Dendritic cell treated with granulocyte-macrophage colony-stimulating factor and Interleukin-4, amounts not matched to agents 40 ng/mL and 50 ng/mL, for 4 days (primary cell): ENCODE measurements at regions not wholly inside any gene's neighbourhood (a gene's known extent, or its start where the extent isn't known, plus 50 kb on each side); places are given as distances from the start of the nearest gene placed in this dataset.
"Not testable (repeated sequence)": the region's sequence is repeated elsewhere in the genome, so short reads cannot be mapped to it uniquely, and the experiment has no call there.

ENCODE experiments used
- H3K27ac Mint-ChIP-seq: one replicate; pipeline ENCODE4 v1.8.0; 2022; ENCODE audit warnings: mild to moderate bottlenecking, mixed read lengths
- H3K27me3 Mint-ChIP-seq: one replicate; pipeline ENCODE4 v1.8.0; 2022; ENCODE audit warnings: mild to moderate bottlenecking, mixed read lengths
- H3K36me3 Mint-ChIP-seq: one replicate; pipeline ENCODE4 v1.8.0; 2022; ENCODE audit warnings: low read depth, mixed read lengths
- H3K4me1 Mint-ChIP-seq: one replicate; pipeline ENCODE4 v1.8.0; 2022; ENCODE audit warnings: low read depth, mixed read lengths
- H3K4me3 Mint-ChIP-seq: one replicate; pipeline ENCODE4 v1.8.0; 2022; ENCODE audit warnings: mild to moderate bottlenecking, moderate library complexity, mixed read lengths
- H3K9me3 Mint-ChIP-seq: one replicate; pipeline ENCODE4 v1.8.0; 2022; ENCODE audit warnings: mixed read lengths
- intact Hi-C: fragments of 100-400 bp; cut with micrococcal nuclease; formaldehyde crosslinking; loops from one replicate; pipeline ENCODE4 v1.15.0; 2022

DNA sequence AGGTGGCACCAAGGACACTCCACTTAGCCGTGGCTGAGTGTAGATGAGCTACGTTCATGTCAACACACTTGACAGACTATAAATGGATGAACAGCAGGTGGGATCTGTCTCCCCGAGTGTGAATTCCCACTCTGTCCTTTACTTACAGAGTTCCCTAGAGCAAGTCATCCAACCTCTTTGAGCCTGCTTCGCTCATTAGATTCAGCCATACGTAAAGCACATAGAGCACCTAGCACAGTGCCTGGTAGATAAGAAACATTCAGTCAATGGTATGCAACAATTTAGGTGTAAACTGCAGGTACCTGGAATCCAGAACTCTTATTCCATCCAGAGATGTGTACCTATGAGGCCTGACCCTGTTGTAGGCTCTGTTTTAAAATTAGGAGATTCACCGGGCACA, 227.8 kb upstream of the C16orf82 start:
- no peaks in the 10 kb centered on the region for H3K36me3 Mint-ChIP-seq
- intact Hi-C loops, result no loop called here
- H3K4me1 Mint-ChIP-seq, result no peaks in the 10 kb centered on the region
- no peak overlapping the region for H3K27ac Mint-ChIP-seq
- H3K9me3 Mint-ChIP-seq, result no peaks in the 10 kb centered on the region
- no peak overlapping the region for H3K4me3 Mint-ChIP-seq
- no peaks in the 10 kb centered on the region for H3K27me3 Mint-ChIP-seq

GRCh38 chr16:26840691-26841090, 226.0 kb upstream of the C16orf82 start:
- no peaks in the 10 kb centered on the region for H3K36me3 Mint-ChIP-seq
- no peak overlapping the region for H3K27ac Mint-ChIP-seq
- intact Hi-C loops, result no loop called here
- no peaks in the 10 kb centered on the region for H3K27me3 Mint-ChIP-seq
- H3K4me3 Mint-ChIP-seq, result no peak overlapping the region
- H3K9me3 Mint-ChIP-seq, result no peaks in the 10 kb centered on the region
- H3K4me1 Mint-ChIP-seq, result no peaks in the 10 kb centered on the region

DNA sequence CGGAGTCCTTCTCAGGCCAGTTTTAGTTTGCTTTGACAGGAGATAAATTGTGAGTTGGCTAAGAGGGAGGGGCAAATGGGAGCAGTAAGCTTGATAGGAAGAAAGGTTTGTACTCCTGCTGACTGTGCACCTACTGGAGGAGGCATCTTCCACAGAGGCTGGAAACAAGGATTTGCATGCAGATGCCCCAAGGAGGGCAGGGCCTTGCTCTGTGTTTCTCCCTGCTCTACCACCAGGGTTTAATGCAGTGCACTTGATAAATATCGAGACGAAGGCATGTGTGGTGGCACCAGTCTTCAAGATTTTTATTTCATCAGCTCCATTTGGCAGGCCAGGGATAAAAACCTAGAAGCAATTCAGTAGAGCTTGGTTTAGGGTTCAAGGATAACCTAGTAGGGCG, 210.5 kb upstream of the C16orf82 start:
- Mint-ChIP-seq H3K27ac (no peak overlapping the region), H3K36me3 (no peaks in the 10 kb centered on the region), H3K27me3 (no peaks in the 10 kb centered on the region), H3K4me3 (no peak overlapping the region), H3K4me1 (no peaks in the 10 kb centered on the region), H3K9me3 (peaks cover 14% of the 10 kb centered on the region)
- intact Hi-C loops, result no loop called here

DNA sequence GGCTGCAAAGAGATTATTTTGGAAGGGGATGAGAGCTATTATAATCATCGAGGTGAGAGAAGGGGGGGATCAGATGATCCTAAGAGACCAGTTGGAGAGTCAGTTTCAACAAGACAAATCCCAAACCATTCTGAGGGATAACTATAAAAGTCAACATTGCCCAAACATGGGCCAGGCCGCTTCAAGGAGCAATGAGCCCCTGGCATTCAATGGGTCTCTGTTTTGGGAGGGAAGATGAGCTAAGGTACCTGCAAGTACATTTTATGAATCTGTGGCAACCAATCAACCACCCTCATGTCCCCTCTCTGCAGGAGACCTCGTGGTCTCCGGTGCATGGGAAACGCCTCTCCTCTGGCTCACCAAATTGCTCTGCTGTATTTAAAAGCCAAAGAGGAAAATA, 209.9 kb upstream of the C16orf82 start:
- H3K27ac Mint-ChIP-seq, result no peak overlapping the region
- H3K36me3 Mint-ChIP-seq, result no peaks in the 10 kb centered on the region
- H3K9me3 Mint-ChIP-seq, result peaks cover 19% of the 10 kb centered on the region
- intact Hi-C loops, result no loop called here
- H3K27me3 Mint-ChIP-seq, result no peaks in the 10 kb centered on the region
- H3K4me1 Mint-ChIP-seq, result no peaks in the 10 kb centered on the region
- H3K4me3 Mint-ChIP-seq, result no peak overlapping the region

DNA sequence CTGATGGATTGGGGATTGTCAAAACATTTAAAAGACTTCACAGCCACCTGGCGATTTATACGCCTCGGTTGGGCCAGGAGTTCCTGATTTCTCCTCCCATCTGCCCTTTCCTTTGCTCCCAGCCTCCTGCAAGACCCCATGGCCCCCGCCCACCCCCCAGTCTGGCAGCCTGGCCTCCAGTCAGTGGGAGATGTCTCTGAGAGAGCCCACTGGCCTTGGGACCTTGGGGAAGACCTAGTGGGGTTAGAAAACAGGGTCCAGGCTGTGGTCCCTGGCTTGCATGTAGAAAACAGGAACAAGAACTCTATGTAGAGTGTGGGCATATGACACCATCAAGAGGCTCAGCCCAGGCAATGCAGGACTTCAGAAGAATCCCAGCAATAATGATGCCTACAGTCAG, 209.4 kb upstream of the C16orf82 start:
- no peaks in the 10 kb centered on the region for H3K36me3 Mint-ChIP-seq
- no peak overlapping the region for H3K27ac Mint-ChIP-seq
- H3K4me3 Mint-ChIP-seq, result no peak overlapping the region
- H3K27me3 Mint-ChIP-seq, result no peaks in the 10 kb centered on the region
- H3K9me3 Mint-ChIP-seq, result peaks cover 20% of the 10 kb centered on the region
- H3K4me1 Mint-ChIP-seq, result no peaks in the 10 kb centered on the region
- intact Hi-C loops, result no loop called here

GRCh38 chr16:26860506-26860905, 206.2 kb upstream of the C16orf82 start:
- H3K4me1 Mint-ChIP-seq, result no peaks in the 10 kb centered on the region
- no peaks in the 10 kb centered on the region for H3K36me3 Mint-ChIP-seq
- H3K27ac Mint-ChIP-seq, result no peak overlapping the region
- peaks cover 20% of the 10 kb centered on the region for H3K9me3 Mint-ChIP-seq
- H3K4me3 Mint-ChIP-seq, result no peak overlapping the region
- intact Hi-C loops, result no loop called here
- H3K27me3 Mint-ChIP-seq, result no peaks in the 10 kb centered on the region

DNA sequence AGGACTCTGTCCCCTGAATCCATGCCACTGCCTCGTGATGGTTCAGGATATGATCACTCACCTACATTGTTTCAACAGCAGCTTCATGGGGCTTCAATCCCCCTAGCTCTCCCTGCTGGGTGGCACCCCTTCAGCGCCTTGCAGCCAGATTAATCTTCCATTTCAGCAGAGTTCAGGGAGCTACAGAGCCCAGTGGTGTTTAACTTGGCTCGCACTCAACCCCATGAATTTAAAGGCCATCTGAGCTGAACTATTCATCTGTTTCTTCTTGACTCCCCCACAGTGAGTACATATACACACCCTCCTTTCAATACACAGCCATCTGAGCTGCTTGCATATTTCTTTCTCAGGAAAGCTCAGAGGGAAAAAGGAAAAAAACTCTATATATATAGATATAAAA, 202.8 kb upstream of the C16orf82 start:
- H3K27me3 Mint-ChIP-seq, result no peaks in the 10 kb centered on the region
- intact Hi-C loops, result no loop called here
- H3K27ac Mint-ChIP-seq, result no peak overlapping the region
- H3K36me3 Mint-ChIP-seq, result no peaks in the 10 kb centered on the region
- H3K9me3 Mint-ChIP-seq, result peaks cover 20% of the 10 kb centered on the region
- no peak overlapping the region for H3K4me3 Mint-ChIP-seq
- no peaks in the 10 kb centered on the region for H3K4me1 Mint-ChIP-seq

DNA sequence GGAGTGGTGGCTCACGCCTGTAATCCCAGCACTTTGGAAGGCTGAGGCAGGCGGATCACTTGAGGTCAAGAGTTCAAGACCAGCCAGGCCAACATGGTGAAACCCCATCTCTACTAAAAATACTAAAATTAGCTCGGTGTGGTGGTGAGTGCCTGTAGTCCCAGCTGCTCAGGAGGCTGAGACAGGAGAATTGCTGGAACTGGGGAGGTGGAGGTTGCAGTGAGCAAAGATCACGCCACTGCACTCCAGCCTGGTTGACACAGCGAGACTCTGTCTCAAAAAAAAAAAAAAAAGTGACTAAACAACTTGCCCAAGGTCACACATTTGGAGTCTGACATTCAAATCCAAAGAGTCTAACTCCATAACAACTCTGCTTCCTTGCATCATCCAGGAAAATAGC, 192.4 kb upstream of the C16orf82 start:
- H3K36me3 Mint-ChIP-seq, H3K27me3 Mint-ChIP-seq, H3K4me1 Mint-ChIP-seq, H3K27ac Mint-ChIP-seq, H3K9me3 Mint-ChIP-seq, H3K4me3 Mint-ChIP-seq, intact Hi-C loops: not testable (repeated sequence)

DNA sequence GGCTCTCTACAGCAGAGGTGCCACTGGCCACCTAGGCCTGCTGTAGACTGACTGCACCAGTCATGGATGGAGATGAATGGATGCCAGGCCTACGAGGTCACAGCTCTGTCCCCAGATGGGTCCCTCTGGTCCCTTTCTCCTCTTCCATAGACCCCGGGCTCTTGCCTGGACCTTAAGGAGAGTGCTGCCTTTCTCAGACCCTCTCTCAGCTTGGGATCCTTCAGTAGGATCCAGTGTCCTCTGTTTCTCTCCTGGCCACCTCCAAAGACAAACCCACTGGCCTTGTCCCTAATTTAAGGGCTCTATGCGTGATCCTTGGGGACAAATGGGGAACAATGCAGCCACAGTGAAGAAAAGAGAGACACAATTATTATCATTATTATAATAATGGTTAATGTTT, 189.3 kb upstream of the C16orf82 start:
- intact Hi-C loops, result no loop called here

DNA sequence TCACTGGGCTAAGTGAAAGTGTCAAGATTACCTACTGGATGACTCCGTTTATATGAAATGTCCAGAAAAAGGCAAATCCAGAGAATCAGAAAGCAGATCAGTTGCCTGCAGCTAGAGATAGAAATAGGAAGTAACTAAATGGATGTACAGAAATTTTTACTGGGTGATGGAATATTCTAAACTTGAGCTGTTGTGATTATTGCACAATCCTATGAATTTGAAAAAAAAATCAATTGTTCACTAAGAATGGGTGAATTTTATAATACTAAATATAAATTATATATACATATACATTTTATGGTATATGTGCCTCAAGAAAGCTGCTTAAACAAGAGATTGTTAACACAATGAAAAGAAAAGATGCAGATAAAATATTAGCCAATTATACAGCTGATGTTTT, 181.1 kb upstream of the C16orf82 start:
- Mint-ChIP-seq H3K27me3 (no peaks in the 10 kb centered on the region), H3K9me3 (no peaks in the 10 kb centered on the region), H3K4me1 (no peaks in the 10 kb centered on the region), H3K27ac (no peak overlapping the region), H3K4me3 (no peak overlapping the region), H3K36me3 (no peaks in the 10 kb centered on the region)
- intact Hi-C loops, result no loop called here

More for the DNA sequence above, 189.3 kb upstream of the C16orf82 start:
- no peak overlapping the region for H3K27ac Mint-ChIP-seq
- no peak overlapping the region for H3K4me3 Mint-ChIP-seq
- no peaks in the 10 kb centered on the region for H3K9me3 Mint-ChIP-seq
- no peaks in the 10 kb centered on the region for H3K4me1 Mint-ChIP-seq
- H3K36me3 Mint-ChIP-seq, result no peaks in the 10 kb centered on the region
- no peaks in the 10 kb centered on the region for H3K27me3 Mint-ChIP-seq

DNA sequence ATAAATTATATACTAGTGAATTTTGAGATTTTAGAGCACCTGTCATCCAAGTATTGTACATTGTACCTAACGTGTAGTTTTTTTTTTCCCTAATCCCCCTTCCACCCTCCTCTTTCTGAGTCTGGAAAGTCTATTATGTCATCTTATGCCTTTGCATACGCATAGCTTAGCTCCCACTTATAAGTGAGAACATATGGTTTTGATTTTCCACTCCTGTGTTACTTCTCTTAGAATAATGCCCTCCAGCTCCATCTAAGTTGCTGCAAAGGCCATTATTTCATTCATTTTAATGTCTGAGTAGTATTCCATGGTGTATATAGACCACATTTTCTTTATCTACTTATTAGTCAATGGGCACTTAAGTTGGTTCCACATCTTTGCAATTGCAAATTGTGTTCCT, 177.0 kb upstream of the C16orf82 start:
- H3K9me3 Mint-ChIP-seq, result no peaks in the 10 kb centered on the region
- no peaks in the 10 kb centered on the region for H3K27me3 Mint-ChIP-seq
- no peak overlapping the region for H3K27ac Mint-ChIP-seq
- H3K4me3 Mint-ChIP-seq, result no peak overlapping the region
- intact Hi-C loops, result no loop called here
- H3K36me3 Mint-ChIP-seq, result no peaks in the 10 kb centered on the region
- no peaks in the 10 kb centered on the region for H3K4me1 Mint-ChIP-seq

DNA sequence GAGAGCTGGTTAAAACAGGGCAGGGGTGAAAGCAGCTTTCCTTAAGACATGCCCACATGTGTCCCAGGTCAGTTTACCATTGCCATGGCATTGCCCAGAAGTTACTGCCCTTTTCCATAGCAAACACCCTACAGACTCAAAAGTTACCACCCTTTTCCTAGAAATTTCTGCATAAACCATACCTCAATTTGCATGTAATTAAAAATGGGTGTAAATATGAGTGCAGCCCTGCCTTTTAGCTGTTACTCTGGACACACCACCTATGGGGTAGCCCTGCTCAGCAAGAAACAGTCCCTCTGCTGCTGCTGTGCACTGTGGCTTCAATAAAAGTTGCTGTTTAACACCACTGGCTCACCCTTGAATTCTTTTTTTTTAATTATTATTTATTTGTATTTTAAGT, 168.5 kb upstream of the C16orf82 start:
- H3K9me3 Mint-ChIP-seq, result no peaks in the 10 kb centered on the region
- H3K36me3 Mint-ChIP-seq, result no peaks in the 10 kb centered on the region
- H3K27ac Mint-ChIP-seq, result no peak overlapping the region
- intact Hi-C loops, result no loop called here
- H3K4me3 Mint-ChIP-seq, result no peak overlapping the region
- H3K27me3 Mint-ChIP-seq, result peaks cover 3% of the 10 kb centered on the region
- H3K4me1 Mint-ChIP-seq, result no peaks in the 10 kb centered on the region

- H3K4me1 Mint-ChIP-seq, result no peaks in the 10 kb centered on the region
These were observed 165.4 kb upstream of the C16orf82 start for GRCh38 chr16:26901196-26901861.

GRCh38 chr16:26901983-26902382, 164.7 kb upstream of the C16orf82 start:
- Mint-ChIP-seq H3K36me3 (no peaks in the 10 kb centered on the region), H3K4me3 (no peak overlapping the region), H3K4me1 (no peaks in the 10 kb centered on the region), H3K9me3 (no peaks in the 10 kb centered on the region), H3K27ac (no peak overlapping the region), H3K27me3 (peaks cover 3% of the 10 kb centered on the region)
- intact Hi-C loops, result no loop called here

More at GRCh38 chr16:26901196-26901861, 165.4 kb upstream of the C16orf82 start:
- Mint-ChIP-seq H3K4me3 (no peak overlapping the region), H3K36me3 (no peaks in the 10 kb centered on the region), H3K27me3 (peaks cover 3% of the 10 kb centered on the region), H3K9me3 (no peaks in the 10 kb centered on the region), H3K27ac (no peak overlapping the region)
- intact Hi-C loops, result no loop called here

DNA sequence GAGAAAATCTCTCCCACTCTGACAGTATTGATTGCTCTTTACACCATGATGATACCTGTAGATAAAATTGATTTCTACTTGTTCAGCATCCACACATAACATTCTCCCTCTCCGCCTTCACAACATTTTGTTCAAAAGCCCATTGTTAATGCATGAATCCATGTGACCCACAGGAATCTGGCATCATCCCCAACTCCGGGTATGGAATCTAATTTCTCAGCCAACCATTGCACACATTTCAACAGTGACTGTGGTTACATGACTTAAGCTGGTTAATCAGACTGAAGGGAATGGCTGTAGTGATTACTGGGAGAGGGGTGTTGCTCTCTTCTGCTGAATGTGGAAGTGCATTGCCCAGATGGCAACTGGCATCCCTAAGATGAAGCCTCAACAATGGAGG, 161.4 kb upstream of the C16orf82 start:
- intact Hi-C loops, result no loop called here
- Mint-ChIP-seq H3K36me3 (no peaks in the 10 kb centered on the region), H3K4me3 (no peak overlapping the region)

More for the DNA sequence above, 161.4 kb upstream of the C16orf82 start:
- no peaks in the 10 kb centered on the region for H3K27me3 Mint-ChIP-seq
- no peaks in the 10 kb centered on the region for H3K9me3 Mint-ChIP-seq
- no peaks in the 10 kb centered on the region for H3K4me1 Mint-ChIP-seq
- H3K27ac Mint-ChIP-seq, result no peak overlapping the region
